ENCODE measurements at regions not wholly inside any gene's neighbourhood (a gene's known extent, or its start where the extent isn't known, plus 50 kb on each side); places are given as distances from the start of the nearest gene placed in this dataset.
"Not testable (repeated sequence)": the region's sequence is repeated elsewhere in the genome, so short reads cannot be mapped to it uniquely, and the experiment has no call there.

DNA sequence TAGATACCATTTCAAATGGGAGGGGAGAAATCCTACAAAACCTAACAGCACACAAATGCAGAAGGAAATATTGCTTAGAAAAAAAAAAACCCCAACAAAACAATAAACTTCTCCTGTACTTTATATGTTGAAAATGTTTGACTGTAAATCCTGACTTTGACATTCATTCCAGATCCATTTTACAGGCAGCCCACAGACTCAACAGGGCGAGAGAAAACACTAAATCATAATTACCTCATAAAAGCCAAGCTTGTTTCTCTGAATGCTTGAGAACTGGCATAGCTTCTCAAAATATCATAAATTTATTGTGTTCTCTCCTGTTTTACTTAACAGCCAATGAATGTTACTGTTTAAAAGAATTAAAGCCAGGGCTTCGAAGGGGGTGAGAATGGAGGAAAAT lies 273.2 kb downstream of the CD83 start:
- DNase-seq (ENCODE audit: low spot score): no peak

DNA sequence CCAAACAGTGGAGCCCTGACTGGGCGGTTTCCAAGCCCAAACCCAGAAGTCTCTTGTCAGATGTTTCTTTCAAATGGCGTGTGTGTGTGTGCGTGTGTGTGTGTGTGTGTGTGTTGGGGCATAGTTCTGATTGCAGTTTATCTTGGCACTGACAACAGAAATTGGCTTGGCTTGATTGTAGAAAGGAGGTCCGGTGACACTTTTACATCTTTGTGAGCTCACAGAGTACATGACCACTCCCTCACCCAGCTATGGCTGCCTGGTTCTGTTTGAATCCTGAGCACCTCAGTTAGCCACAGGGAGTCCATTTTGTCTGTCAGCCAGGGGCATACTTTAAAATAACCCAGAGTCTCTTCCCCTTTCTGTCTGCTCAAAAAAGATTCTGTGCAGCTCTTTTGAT lies 276.3 kb downstream of the CD83 start:
- DNase-seq (ENCODE audit: low spot score): no peak

DNA sequence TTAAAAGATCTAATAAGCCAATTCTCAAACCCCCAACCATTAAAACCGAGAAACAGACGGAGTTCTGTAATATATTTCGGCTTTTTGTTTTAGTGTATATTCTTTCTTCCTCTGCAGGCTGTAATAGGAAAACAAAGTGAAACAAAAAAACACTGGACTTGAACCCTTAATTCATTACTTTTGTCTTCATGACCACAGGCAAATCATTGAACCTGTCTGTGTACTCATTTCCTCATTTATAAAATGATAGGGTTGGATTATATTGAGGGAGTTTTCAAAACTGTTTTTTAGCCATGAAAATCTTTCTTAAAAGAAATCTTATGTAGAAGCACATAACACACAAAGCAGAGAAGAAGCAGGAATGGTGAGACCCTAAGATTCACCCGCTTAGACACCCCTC lies 278.8 kb downstream of the CD83 start:
- DNase-seq (ENCODE audit: low spot score): no peak

DNA sequence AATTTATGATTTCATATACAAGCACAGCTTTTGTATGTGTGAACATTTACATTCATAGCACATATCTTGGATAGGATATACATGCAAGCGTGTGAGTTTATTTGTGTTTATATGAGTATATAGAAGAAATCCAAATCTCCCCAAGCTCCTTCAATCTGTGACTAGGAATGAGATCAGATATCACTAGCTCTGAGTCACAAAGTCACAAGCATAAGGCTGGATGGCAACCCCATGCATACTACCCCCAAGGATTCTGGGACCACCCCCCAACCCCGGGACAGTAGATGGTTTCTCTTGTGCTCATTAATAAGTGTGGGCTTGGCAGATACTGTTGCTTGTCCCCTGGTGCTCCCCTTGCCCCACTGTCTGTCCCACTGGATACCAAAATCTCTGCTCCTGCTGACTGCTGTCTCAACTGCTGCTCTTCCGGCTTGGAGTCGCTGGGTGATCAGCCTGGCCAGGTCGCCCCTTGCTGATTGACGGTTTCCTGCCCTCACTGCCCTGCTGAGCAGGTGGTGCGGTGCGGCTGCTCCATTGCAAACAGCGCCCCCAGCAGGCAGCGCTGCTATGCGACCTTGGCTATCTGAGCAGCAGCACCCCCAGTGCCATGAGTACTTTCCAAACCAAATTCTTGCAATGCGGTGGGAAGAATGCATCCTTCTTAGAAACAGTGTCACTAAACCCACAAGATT lies 279.4 kb downstream of the CD83 start:
- DNase-seq (ENCODE audit: low spot score): no peak

DNA sequence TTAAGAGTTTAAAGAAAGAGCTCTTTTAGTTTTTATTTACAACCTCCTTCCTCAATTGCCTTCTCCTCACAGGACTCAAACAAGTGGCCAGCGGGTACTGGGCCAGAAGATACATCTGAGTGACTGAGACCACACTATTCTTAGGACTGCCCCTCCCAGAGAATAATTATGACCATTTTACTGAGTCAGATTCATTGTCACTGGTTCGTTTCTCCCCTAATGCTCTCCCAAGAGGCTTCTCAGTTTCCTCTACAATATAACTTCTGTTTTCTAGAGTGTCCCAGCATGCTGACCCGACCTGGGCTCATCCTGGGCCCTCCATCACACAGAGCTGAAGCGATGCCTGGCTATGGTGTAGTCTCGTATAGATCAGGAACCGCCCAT lies 279.9 kb downstream of the CD83 start:
- DNase-seq (ENCODE audit: low spot score): no peak

DNA sequence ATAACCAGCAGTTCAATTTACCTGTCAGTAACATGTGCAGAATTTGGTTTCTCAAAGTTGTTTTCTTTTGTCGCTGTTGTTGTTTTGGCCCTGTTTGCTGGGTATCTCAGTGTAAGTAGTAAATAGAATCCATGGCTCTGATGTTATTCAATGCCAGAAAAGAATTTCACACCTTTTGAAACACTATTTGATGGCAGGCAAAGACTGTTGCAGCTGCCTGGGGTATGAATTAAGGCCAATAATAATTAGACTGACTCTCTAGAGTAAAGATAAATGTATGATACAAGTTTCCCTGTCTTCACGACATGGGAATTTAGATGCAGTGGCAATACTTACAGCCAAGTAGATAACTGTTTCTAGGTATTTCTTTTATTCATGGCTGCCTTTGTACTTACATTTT lies 281.4 kb downstream of the CD83 start:
- no peak for DNase-seq (ENCODE audit: low spot score)

DNA sequence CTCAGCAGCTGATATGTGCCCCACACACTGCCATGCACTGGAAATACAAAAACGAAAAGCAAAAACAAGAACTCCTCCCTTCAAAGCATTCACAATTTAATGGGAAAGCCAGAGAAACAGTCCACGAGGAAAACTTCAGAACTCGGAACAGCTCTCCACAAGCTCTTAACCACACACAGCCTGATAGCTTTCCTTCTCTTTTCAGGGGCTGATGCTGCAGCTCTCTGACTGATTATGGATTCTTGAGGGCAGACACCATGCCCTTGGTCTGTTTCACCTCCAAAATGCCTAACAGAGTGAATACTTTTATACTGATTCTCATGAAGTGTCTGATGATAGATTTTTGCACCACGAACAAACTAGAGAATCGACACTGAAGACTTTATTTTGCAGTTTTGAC lies 282.1 kb downstream of the CD83 start:
- no peak for DNase-seq (ENCODE audit: low spot score)

DNA sequence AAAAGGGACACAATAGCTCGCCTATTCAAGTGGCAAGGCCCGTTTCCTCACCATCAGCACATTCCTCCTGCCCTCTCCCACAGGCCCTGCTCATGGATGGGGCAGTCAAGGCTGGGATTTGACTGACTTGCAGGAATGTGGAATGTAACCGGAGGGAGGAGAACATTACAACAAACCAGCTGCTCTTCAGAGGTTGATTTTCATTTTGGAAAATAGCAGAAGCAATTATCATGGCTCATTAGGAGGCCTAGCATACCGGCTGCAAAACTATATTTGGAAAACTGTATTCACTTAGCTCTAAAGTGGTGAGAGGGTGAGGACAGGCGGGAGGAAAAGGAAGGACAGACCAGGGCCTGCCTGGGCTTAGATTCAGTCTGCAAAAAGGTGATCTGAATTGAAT lies 283.7 kb downstream of the CD83 start:
- DNase-seq (ENCODE audit: low spot score): no peak

DNA sequence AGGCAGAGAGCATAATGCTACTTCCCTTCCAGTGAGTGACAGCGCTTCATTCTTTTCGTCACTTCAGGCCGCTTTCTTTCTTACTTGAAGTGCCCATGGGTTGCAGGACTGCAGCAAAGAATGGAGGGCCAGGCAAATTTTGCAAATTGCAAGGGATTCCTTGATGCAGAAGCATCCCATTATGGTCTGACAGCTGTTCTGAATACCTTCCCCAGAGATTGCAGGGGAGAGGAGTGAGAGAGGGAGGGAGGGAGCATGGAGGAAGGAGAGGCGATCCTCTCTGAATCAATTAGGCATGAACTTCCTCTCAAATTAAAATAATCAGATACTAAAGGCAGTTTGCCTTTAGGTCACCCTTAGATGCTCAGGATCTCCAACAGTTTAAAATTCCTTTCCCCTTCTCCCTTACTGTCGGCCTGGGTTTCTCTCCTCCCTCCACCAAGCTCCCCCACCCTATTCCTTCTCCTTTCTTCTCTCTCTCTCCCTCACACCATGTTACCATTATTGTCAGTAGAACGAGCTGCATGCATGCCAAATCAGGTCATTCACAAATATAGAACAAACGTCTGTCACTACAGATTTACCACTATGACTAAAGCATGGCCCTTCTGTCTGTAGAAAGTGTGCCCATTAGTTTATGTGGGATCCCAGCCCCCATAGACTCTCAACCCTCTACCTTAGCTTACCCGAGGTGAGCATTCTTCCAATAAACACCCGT lies 289.2 kb downstream of the CD83 start:
- DNase-seq (ENCODE audit: low spot score): no peak

DNA sequence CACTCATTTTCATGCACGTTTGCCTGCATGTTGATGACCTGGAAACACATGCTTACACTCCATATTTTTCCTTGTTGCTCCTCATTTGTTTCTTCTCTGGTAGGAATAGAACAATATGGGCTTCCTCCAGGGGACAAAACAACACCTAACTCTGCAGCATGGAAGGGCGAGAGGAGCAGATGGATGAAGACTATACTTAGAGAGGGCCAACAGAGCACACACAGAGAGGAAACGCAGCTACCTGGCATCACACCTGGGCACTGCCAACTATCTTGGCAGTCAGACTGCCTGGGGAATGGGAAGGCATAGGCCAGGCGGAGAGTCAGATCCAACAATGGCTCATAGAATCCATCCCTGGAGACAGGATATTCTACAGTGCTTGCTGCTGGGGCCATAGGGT lies 290.9 kb downstream of the CD83 start:
- DNase-seq (ENCODE audit: low spot score): no peak

DNA sequence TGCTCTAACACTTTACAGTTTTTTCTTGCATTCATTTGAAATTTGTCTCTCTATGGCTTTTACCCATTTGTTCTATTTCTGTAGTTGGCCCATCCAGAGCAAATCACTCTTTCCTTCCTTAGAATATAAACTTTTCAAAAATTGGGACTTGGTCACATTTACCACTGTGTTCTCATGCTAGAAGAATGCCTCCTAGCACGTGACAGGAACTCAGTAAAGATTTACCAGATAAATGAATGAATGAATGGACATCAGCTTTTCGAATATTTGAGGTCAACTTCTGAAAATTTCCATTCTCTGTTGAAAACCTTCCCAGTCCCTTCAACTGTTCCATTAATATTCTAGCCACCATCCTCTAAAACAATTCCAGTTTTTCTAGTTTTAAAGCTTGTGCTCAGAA lies 294.5 kb downstream of the CD83 start:
- peak; percentile 6 for DNase-seq (ENCODE audit: low spot score)

DNA sequence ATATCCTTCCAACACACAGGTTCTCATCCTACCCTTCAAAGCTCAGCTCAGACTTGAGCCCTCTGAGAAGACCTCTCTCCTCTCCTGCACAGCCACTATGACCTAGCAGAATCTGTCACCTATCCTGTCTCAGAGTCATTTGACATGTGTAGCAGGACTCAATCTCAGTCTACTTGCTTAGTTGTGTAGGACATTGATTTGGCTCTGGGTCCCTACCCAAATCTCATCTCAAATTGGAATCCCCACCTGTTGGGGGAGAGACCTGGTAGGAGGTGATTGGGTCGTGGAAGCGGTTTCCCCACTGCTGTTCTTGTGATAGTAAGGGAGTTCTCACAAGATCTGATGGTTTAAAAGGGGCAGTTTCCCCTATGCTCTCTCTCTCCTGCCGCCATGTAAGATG lies 297.9 kb downstream of the CD83 start:
- DNase-seq (ENCODE audit: low spot score): no peak

DNA sequence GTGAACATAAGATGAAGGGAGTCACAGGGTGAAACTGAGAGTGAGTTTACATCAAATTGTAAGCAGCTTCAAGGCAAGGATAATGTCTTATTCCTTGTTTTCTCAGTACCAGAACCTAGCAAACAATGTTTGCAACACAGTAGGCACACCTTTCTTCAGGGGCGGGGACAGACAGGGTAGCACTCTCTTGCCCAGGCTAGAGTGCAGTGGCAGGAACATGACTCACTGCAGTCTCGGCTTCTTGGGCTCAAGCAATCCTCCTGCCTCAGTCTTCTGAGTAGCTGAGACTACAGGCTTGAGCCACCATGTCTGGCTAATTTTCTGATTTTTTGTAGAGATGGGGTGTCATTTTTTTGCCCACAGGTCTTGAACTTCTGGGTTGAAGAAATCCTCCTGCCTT lies 299.8 kb downstream of the CD83 start:
- no peak for DNase-seq (ENCODE audit: low spot score)

DNA sequence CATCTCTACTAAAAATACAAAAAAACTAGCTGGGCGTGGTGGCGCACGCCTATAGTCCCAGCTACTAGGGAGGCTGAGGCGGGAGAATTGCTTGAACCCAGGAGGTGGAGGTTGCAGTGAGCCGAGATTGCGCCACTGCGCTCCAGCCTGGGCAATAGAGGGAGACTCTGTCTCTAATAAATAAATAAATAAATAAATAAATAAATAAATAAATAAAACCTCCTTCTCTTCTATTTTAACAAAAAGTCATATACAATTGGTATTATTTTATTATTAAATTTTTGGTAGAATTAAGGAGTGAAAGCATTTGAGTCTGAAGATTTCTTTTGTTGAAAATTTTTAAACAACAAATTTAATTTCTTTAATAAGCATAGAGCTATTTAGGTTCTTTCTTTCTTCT lies 301.7 kb downstream of the CD83 start:
- DNase-seq (ENCODE audit: low spot score): not testable (repeated sequence)

DNA sequence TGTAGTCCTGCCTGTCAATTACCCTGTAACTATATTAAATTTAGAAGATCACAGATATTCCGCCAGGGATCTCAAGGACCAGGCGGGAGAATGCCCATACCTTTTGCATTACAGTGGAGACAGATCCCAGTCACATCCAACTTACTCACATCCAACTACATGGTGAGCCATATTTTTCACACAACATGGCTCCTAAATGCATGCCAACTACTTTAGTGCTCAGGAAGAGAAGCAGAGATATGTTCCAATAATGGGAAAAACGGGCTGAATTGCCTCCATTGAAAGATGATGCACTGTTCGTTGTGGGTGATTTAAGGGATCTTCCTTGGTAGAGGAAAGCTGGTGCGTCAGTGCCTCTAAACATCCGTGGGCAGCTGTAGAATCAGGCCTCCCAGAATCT lies 304.5 kb downstream of the CD83 start:
- DNase-seq (ENCODE audit: low spot score): no peak

DNA sequence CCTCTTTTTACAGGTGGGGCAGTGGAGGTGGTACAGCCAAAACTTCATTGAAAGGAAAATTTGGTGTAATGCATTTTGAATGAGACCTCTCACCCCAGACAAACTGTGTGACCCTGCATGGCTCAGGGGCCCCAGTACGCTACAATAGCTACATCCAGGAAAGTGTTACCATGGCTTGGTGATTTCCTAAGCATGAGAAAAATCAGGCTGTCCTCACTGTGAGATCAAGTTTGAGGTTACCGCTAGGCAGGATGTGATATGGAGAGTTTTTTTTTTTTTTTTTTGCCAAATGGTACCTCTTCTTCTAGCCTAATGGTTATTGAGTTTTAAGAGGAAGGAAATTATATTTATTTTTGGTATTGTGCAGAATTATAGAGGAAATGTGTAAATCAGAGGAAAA lies 305.3 kb downstream of the CD83 start:
- no peak for DNase-seq (ENCODE audit: low spot score)

DNA sequence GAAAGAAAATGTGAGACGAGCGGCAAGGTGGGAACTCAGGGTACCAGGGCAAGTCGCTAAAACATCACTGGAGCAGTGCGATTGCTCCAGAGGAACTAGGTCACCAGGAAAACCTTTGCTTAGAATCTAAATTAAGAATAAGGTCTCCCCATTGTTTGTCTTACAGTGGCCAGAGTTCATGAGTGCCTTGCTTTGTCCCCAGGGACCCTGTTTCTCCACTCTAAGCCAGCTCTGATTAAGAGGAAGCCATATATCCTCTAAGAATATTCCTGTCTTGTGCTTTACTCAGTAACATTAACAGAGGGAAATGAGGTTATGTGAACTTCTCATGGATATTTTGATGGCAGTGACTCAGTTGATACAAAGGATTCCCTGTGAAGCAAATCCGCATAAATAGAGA lies 305.8 kb downstream of the CD83 start:
- no peak for DNase-seq (ENCODE audit: low spot score)

DNA sequence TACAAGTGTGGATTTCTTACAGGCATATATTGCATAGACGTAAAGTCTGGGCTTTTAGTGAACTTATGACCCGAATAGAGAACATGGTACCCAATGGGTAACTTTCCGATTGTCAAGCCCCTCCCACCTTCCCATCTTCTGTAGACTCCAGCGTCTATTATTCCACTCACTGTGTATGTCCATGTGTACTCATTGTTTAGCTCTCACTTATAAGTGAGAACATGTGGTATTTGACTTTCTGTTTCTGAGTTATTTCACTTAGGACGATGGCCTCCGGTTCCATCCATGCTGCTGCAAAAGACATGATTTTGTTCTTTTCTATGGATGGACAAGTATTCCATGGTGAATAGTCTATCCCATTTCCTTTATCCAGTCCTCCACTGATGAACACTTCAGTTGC lies 306.4 kb downstream of the CD83 start:
- DNase-seq (ENCODE audit: low spot score): no peak

DNA sequence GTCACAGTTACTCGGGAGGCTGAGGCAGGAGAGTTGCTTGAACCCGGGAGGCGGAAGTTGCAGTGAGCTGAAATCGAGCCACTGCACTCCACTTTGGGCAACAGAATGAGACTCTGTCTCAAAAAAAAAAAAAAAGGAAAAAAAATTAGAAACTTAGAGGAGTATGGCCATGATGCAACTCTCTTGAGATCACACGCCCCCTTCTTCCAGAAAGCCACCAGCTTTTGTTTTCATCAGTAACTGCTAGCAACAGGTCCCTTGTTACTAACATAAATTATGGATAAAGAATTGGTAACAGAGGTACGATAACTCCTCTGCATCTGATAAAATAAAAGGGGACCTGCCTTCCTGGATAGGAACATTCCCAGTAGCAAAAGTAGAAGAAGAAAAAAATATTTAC lies 308.2 kb downstream of the CD83 start:
- DNase-seq (ENCODE audit: low spot score): no peak

DNA sequence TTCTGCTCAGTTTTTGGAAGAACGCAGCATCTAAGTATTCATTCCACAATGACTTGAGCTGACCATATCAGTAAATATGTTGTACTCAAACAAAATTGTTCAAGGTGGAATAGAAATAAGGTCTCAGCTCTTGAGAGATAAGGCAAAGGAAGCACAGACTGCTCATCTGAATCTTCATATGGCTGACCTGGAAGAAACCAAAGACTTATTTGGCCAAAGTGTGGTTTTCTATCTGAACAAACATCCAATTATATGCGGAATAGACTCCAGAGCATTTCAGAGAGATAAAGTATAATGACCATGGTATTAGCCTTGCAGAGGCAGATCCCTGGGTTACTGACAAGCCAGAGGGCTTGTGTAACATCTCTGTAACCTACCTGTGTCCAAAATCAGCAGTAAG lies 308.7 kb downstream of the CD83 start:
- DNase-seq (ENCODE audit: low spot score): no peak

DNA sequence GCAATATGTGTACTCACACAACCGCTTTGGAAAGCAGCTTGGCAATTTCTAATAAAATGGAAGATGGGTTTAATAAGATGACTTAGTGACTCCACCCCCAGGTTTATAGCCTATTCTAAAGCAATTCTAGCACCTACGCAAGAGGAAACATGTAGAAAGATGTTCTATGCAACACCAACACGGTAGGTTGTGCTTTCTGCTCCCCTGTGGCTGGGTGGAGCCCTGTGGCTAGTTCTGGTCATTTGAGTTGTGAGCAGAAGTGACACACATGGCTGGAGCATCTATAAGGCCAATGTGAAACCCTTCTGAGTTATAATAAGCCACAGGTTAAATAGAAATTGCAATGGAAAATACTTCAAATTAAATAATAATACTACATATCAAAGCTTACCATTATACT lies 310.7 kb downstream of the CD83 start:
- DNase-seq (ENCODE audit: low spot score): no peak

DNA sequence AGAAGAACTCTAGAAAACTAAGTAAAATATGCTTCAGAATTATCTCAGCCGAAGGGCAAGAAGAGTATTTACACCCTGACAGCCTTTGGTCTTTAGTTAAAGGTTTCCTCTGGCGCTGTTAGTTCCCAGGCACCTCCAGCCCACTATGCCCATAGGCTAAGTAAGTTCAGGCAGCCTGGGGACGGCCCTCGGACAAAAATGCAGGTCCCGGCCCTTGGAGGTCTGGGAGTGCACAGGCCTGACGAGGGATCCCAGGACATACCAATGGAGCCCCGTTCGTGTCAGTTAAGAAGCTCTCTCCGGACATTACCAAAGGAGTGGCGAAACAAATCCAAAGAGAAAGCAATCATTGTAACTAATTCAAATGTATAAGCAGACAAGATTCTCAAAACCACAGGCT lies 311.8 kb downstream of the CD83 start:
- DNase-seq (ENCODE audit: low spot score): no peak

DNA sequence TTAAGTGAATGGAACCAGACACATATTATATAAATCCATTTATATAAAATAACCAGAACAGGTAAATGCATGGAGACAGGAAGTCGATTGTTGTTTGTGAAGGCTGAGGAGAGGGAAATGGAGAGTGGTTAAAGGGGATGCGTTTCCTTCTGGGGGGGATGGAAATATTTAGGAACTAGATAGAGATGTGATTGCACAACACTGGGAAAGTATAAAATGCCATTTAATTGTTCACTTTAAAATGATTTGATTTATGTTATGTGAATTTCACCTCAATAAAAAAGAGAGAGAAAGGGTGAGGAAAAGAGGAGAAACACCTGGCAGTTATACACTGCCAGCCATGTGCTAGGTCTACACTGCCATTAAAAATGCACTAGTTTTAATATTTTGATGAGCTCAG lies 312.6 kb downstream of the CD83 start:
- no peak for DNase-seq (ENCODE audit: low spot score)
